ENCODE measurements at regions not wholly inside any gene's neighbourhood (a gene's known extent, or its start where the extent isn't known, plus 50 kb on each side); places are given as distances from the start of the nearest gene placed in this dataset.

DNA sequence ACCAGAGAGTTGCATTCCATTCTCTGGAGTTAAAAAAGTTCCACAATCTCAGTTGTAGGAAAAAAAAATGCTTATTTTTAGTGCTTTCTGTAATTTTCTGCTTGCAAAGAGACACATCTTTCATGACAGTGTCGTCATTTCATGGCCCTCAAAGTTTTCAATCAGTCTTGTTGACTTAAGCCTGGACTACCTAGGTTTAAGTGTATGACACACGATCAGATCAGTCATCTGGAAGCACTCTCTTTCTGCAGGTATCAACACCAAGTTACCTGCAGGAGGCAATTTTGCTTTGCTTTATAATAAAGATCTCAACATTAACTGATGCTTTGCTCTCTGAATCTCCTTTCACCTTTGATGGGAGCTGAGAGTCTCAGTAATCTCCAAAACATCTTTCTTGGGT, 251.6 kb downstream of the BCAT1 start:
- TF ChIP-seq FOXA1 (IDR thresholded peaks at IDR 0.05), result no peak
- TF ChIP-seq SUZ12 (IDR thresholded peaks at IDR 0.05), result no peak
